C4-2B (cell line): ENCODE measurements at regions not wholly inside any gene's neighbourhood (a gene's known extent, or its start where the extent isn't known, plus 50 kb on each side); places are given as distances from the start of the nearest gene placed in this dataset.

Experiments
- H3K27ac ChIP-seq: fragments of 450-650 bp; 2 replicates; pipeline ENCODE4 v1.5.1; 2017
- CTCF ChIP-seq: fragments of 450-650 bp; conservative IDR thresholded peaks from 2 replicates; pipeline ENCODE4 v1.5.1; 2017; ENCODE audit warnings: mild to moderate bottlenecking
- ZFX ChIP-seq: fragments of 450-650 bp; IDR thresholded peaks from 2 replicates; pipeline ENCODE4 v1.6.1; 2017

- TF ChIP-seq ZFX (no peak), CTCF (no peak)
- no peak overlapping the region for H3K27ac ChIP-seq
These were observed 87.0 kb downstream of the SPP2 start for GRCh38 chr2:234137400-234138014.

GRCh38 chr2:234136461-234136860 lies 86.0 kb downstream of the SPP2 start:
- no peak overlapping the region for H3K27ac ChIP-seq

GRCh38 chr2:234135750-234136221 lies 85.3 kb downstream of the SPP2 start:
- no peak overlapping the region for H3K27ac ChIP-seq
- TF ChIP-seq ZFX, result no peak
- TF ChIP-seq CTCF, result peak; percentile 86

More at GRCh38 chr2:234136461-234136860, 86.0 kb downstream of the SPP2 start:
- TF ChIP-seq CTCF (no peak), ZFX (no peak)

- no peak overlapping the region for H3K27ac ChIP-seq
- TF ChIP-seq ZFX, result no peak
- no peak for TF ChIP-seq CTCF
These were observed 84.0 kb downstream of the SPP2 start for GRCh38 chr2:234134496-234134895.

- H3K27ac ChIP-seq, result no peak overlapping the region
- no peak for TF ChIP-seq ZFX
- no peak for TF ChIP-seq CTCF
These were observed 82.5 kb downstream of the SPP2 start for GRCh38 chr2:234133004-234133403.

- H3K27ac ChIP-seq, result no peak overlapping the region
- TF ChIP-seq ZFX (no peak), CTCF (no peak)
These were observed 80.3 kb downstream of the SPP2 start for GRCh38 chr2:234130777-234131181.

- no peak overlapping the region for H3K27ac ChIP-seq
- no peak for TF ChIP-seq ZFX
- no peak for TF ChIP-seq CTCF
These were observed 78.1 kb downstream of the SPP2 start for GRCh38 chr2:234128606-234129005.
